ENCODE measurements at regions not wholly inside any gene's neighbourhood (a gene's known extent, or its start where the extent isn't known, plus 50 kb on each side); places are given as distances from the start of the nearest gene placed in this dataset.
"Not testable (repeated sequence)": the region's sequence is repeated elsewhere in the genome, so short reads cannot be mapped to it uniquely, and the experiment has no call there.

- DNase-seq, result no peak
These were observed 131.6 kb downstream of the SOX1 start for GRCh38 chr13:112198396-112199010.

- DNase-seq, result no peak
These were observed 133.3 kb downstream of the SOX1 start for GRCh38 chr13:112200200-112200599.

- DNase-seq, result no peak
These were observed 135.3 kb downstream of the SOX1 start for GRCh38 chr13:112202266-112202665.

GRCh38 chr13:112202966-112203365 is 136.0 kb downstream of the SOX1 start:
- DNase-seq, result no peak

- no peak for DNase-seq
These were observed 136.7 kb downstream of the SOX1 start for GRCh38 chr13:112203614-112204013.

GRCh38 chr13:112204346-112205327 is 137.7 kb downstream of the SOX1 start:
- DNase-seq, result no peak

- DNase-seq, result no peak
These were observed 139.0 kb downstream of the SOX1 start for GRCh38 chr13:112205990-112206389.

GRCh38 chr13:112207129-112207528 is 140.2 kb downstream of the SOX1 start:
- DNase-seq, result no peak

- DNase-seq, result no peak
These were observed 141.7 kb downstream of the SOX1 start for GRCh38 chr13:112208656-112209055.

GRCh38 chr13:112209266-112209665 is 142.3 kb downstream of the SOX1 start:
- DNase-seq, result no peak

GRCh38 chr13:112209711-112210110 is 142.8 kb downstream of the SOX1 start:
- no peak for DNase-seq

- DNase-seq, result no peak
These were observed 143.4 kb downstream of the SOX1 start for GRCh38 chr13:112210371-112210770.

- DNase-seq, result no peak
These were observed 145.6 kb downstream of the SOX1 start for GRCh38 chr13:112212533-112212932.

- peak; percentile 85 for DNase-seq
These were observed 146.7 kb downstream of the SOX1 start for GRCh38 chr13:112213467-112214255.

GRCh38 chr13:112215871-112216270 is 148.9 kb downstream of the SOX1 start:
- DNase-seq, result no peak

- DNase-seq, result no peak
These were observed 150.5 kb downstream of the SOX1 start for GRCh38 chr13:112217431-112217830.

- DNase-seq, result no peak
These were observed 151.5 kb downstream of the SOX1 start for GRCh38 chr13:112218416-112218815.

- DNase-seq, result no peak
These were observed 152.8 kb downstream of the SOX1 start for GRCh38 chr13:112219740-112220139.

GRCh38 chr13:112220296-112220875 is 153.4 kb downstream of the SOX1 start:
- DNase-seq, result no peak

GRCh38 chr13:112220925-112221324 is 154.0 kb downstream of the SOX1 start:
- no peak for DNase-seq

- no peak for DNase-seq
These were observed 153.2 kb upstream of the SPACA7 start for GRCh38 chr13:112222971-112223370.

- not testable (repeated sequence) for DNase-seq
These were observed 152.2 kb upstream of the SPACA7 start for GRCh38 chr13:112223929-112224328.

Measured in NCI-H1092 (cell line).